Uterus (tissue), 2 donors: ENCODE measurements at regions not wholly inside any gene's neighbourhood (a gene's known extent, or its start where the extent isn't known, plus 50 kb on each side); places are given as distances from the start of the nearest gene placed in this dataset.

Source experiments
- POLR2A ChIP-seq, 2 donors: fragments of 450-650 bp; IDR thresholded peaks; one replicate each; pipeline ENCODE4 v1.6.1; 2016; ENCODE audit warnings: antibody characterized with exemption in 2 of 2, mild to moderate bottlenecking in 1 of 2, moderate library complexity in 1 of 2
- TF ChIP-seq, protein P1 (sequence below), 4 experiments: fragments of 200-600 bp in 2 of 4; fragments of 450-650 bp in 2 of 4; sonication (generic) in 2 of 4; IDR thresholded peaks; one replicate each; pipeline ENCODE4 v1.5.1; 2016 to 2019; ENCODE audit warnings: antibody characterized with exemption in 4 of 4, mild to moderate bottlenecking in 2 of 4, moderate library complexity in 1 of 4

- TF ChIP-seq, protein P1, sequence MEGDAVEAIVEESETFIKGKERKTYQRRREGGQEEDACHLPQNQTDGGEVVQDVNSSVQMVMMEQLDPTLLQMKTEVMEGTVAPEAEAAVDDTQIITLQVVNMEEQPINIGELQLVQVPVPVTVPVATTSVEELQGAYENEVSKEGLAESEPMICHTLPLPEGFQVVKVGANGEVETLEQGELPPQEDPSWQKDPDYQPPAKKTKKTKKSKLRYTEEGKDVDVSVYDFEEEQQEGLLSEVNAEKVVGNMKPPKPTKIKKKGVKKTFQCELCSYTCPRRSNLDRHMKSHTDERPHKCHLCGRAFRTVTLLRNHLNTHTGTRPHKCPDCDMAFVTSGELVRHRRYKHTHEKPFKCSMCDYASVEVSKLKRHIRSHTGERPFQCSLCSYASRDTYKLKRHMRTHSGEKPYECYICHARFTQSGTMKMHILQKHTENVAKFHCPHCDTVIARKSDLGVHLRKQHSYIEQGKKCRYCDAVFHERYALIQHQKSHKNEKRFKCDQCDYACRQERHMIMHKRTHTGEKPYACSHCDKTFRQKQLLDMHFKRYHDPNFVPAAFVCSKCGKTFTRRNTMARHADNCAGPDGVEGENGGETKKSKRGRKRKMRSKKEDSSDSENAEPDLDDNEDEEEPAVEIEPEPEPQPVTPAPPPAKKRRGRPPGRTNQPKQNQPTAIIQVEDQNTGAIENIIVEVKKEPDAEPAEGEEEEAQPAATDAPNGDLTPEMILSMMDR (IDR thresholded peaks at IDR 0.05), result no peak
- no peak for TF ChIP-seq POLR2A (IDR thresholded peaks at IDR 0.05)
These were observed 79.6 kb upstream of the DOCK9 start for GRCh38 chr13:99057310-99057975.
